Endothelial cell of umbilical vein (primary cell): ENCODE measurements at regions not wholly inside any gene's neighbourhood (a gene's known extent, or its start where the extent isn't known, plus 50 kb on each side); places are given as distances from the start of the nearest gene placed in this dataset.

Experiments used
- BruUV-seq: library from RNA; stranded (reverse); fragments of 400-500 nt; replicated peaks from 2 replicates; lab custom pipeline; 2021; lab: Mats Ljungman, UMichigan
- CTCF ChIA-PET: fragments of 300-600, 350-600 bp; sonication (Branson Sonifier 250); formaldehyde crosslinking; loops from one replicate; lab custom pipeline; 2021; ENCODE audit warnings: antibody characterized with exemption, inconsistent platforms; lab: Charles Lee
- POLR2A ChIA-PET: fragments of 300-600, 350-600 bp; sonication (Branson Sonifier 250); formaldehyde crosslinking; loops from one replicate; lab custom pipeline; 2021; ENCODE audit warnings: antibody characterized with exemption, inconsistent platforms; lab: Charles Lee
- DNase-seq: peaks from one replicate; pipeline ENCODE4 v3.0.0-alpha.2; 2011; ENCODE audit warnings: low read depth, low spot score
- FAIRE-seq: peaks from 2 replicates; lab custom pipeline; 2011; peaks lifted over from hg19 to GRCh38; lab: Jason Lieb, UNC
- H2AFZ ChIP-seq: 2 replicates; pipeline ENCODE4 v1.6.0; 2012; ENCODE audit warnings: low read depth, low read length, control low read depth, inconsistent platforms
- H3K27ac ChIP-seq: 2 replicates; pipeline ENCODE4 v1.5.1; 2011; ENCODE audit warnings: low read depth, mild to moderate bottlenecking, control low read depth, low read length, moderate library complexity; ENCODE audit not compliant: insufficient read depth
- H3K27me3 ChIP-seq, 2 experiments: 2 replicates each; pipeline versions ENCODE4 v1.6.0 to v1.6.1; 2011; ENCODE audit warnings: low read length in 2 of 2, mixed read lengths in 1 of 2; ENCODE audit not compliant: control insufficient read depth in 2 of 2, insufficient read depth in 2 of 2
- H3K36me3 ChIP-seq, 2 experiments: 2 replicates in 1 of 2; 3 replicates in 1 of 2; pipeline ENCODE4 v1.5.1; 2011; ENCODE audit warnings: low read length in 2 of 2, mild to moderate bottlenecking in 1 of 2, moderate library complexity in 1 of 2; ENCODE audit not compliant: control insufficient read depth in 2 of 2, insufficient read depth in 2 of 2; ENCODE audit errors: extremely low read depth in 1 of 2
- H3K4me1 ChIP-seq: 3 replicates; pipeline ENCODE4 v1.5.1; 2011; ENCODE audit warnings: mild to moderate bottlenecking, low read length; ENCODE audit not compliant: control insufficient read depth, insufficient read depth; ENCODE audit errors: extremely low read depth
- H3K4me2 ChIP-seq: 2 replicates; pipeline ENCODE4 v1.6.1; 2011; ENCODE audit warnings: low read length, control low read depth, mixed read lengths; ENCODE audit not compliant: insufficient read depth
- H3K4me3 ChIP-seq, 3 experiments: fragments of 200-600 bp in 1 of 3; sonication (generic), shearing (Covaris generic) in 1 of 3; replicated peaks in 1 of 3; 2 replicates each; pipeline ENCODE4 v1.5.1; 2011 to 2016; ENCODE audit warnings: control low read depth in 3 of 3, low read length in 3 of 3, mild to moderate bottlenecking in 2 of 3, inconsistent platforms in 1 of 3, low read depth in 1 of 3, moderate library complexity in 1 of 3; ENCODE audit not compliant: insufficient read depth in 1 of 3
- H3K79me2 ChIP-seq: 2 replicates; pipeline ENCODE4 v1.6.0; 2012; ENCODE audit warnings: low read length, inconsistent platforms; ENCODE audit not compliant: control insufficient read depth, insufficient read depth
- H3K9ac ChIP-seq: replicated peaks from 2 replicates; pipeline ENCODE3; 2011; ENCODE audit warnings: low read length, control low read depth; ENCODE audit not compliant: insufficient read depth; ENCODE audit errors: extremely low read depth
- H3K9me1 ChIP-seq: replicated peaks from 3 replicates; pipeline ENCODE4 v1.6.0; 2011; ENCODE audit warnings: mild to moderate bottlenecking, low read length; ENCODE audit not compliant: control insufficient read depth, insufficient read depth; ENCODE audit errors: extremely low read depth
- H3K9me3 ChIP-seq: replicated peaks from 2 replicates; pipeline ENCODE4 v1.5.1; 2012; ENCODE audit warnings: low read length, inconsistent platforms; ENCODE audit not compliant: control insufficient read depth, insufficient read depth
- H4K20me1 ChIP-seq: replicated peaks from 2 replicates; pipeline ENCODE3; 2011; ENCODE audit warnings: mild to moderate bottlenecking, low read length; ENCODE audit not compliant: control insufficient read depth, insufficient read depth; ENCODE audit errors: extremely low read depth
- CTCF ChIP-seq, 2 donors: IDR thresholded peaks; 1 replicate in 1 of 2; 2 replicates in 1 of 2; pipeline ENCODE4 v1.5.1; 2011; ENCODE audit warnings: low read length in 2 of 2, mild to moderate bottlenecking in 2 of 2, moderate library complexity in 2 of 2, control low read depth in 1 of 2, inconsistent platforms in 1 of 2, low read depth in 1 of 2; ENCODE audit not compliant: insufficient read depth in 1 of 2; ENCODE audit errors: extremely low read depth in 1 of 2
- EZH2 ChIP-seq: IDR thresholded peaks from 2 replicates; pipeline ENCODE4 v1.6.1; 2012; ENCODE audit warnings: borderline replicate concordance, low read depth, mild to moderate bottlenecking, moderate library complexity, low read length, inconsistent platforms; ENCODE audit not compliant: severe bottlenecking
- FOS ChIP-seq: IDR thresholded peaks from 2 replicates; pipeline ENCODE4 v1.6.1; 2011; ENCODE audit warnings: mild to moderate bottlenecking, low read length, moderate library complexity, borderline replicate concordance; ENCODE audit not compliant: insufficient read depth
- GATA2 ChIP-seq: IDR thresholded peaks from 2 replicates; pipeline ENCODE4 v1.7.0; 2011; ENCODE audit warnings: low read depth, mild to moderate bottlenecking, moderate library complexity, mixed read lengths, low read length; ENCODE audit not compliant: insufficient read length, insufficient read depth
- MAX ChIP-seq: IDR thresholded peaks from 2 replicates; pipeline ENCODE4 v1.6.1; 2011; ENCODE audit not compliant: insufficient read depth, insufficient read length
- MYC ChIP-seq: IDR thresholded peaks from one replicate; pipeline ENCODE4 v1.6.1; 2011; ENCODE audit warnings: mild to moderate bottlenecking, low read depth, low read length
- POLR2A ChIP-seq: IDR thresholded peaks from 2 replicates; pipeline ENCODE4 v1.6.1; 2012; ENCODE audit warnings: low read depth, mild to moderate bottlenecking, control low read depth, low read length
- POLR2AphosphoS5 ChIP-seq: IDR thresholded peaks from 2 replicates; pipeline ENCODE4 v1.6.1; 2012; ENCODE audit warnings: low read depth, mild to moderate bottlenecking, control low read depth, low read length, moderate library complexity; ENCODE audit not compliant: insufficient read depth
- dilution Hi-C: fragments of 300-500 bp; cut with MboI; formaldehyde crosslinking; loops from one replicate; pipeline ENCODE4 v1.15.0; 2019; ENCODE audit warnings: low sequenced_read_pairs; ENCODE audit not compliant: extremely low pct_ligation_motif_present
- intact Hi-C: fragments of 100-400 bp; cut with micrococcal nuclease; formaldehyde crosslinking; loops from one replicate; pipeline ENCODE4 v1.10.0; 2022

GRCh38 chr18:44467718-44468117, 213.0 kb upstream of the SETBP1 start:
- Histone ChIP-seq H3K4me2 (no peak overlapping the region), H3K4me3 (no peak overlapping the region), H3K27me3 (no peaks in the 10 kb centered on the region), H3K4me1 (no peaks in the 10 kb centered on the region), H3K9me1 (no peaks in the 10 kb centered on the region), H3K9me3 (no peaks in the 10 kb centered on the region), H4K20me1 (no peaks in the 10 kb centered on the region), H2AFZ (no peak overlapping the region), H3K36me3 (no peaks in the 10 kb centered on the region), H3K79me2 (no peaks in the 10 kb centered on the region), H3K9ac (no peak overlapping the region), H3K27ac (no peak overlapping the region)
- BruUV-seq: no TSS peak
- intact Hi-C loops: no loop called here
- CTCF ChIA-PET: no interaction called here
- FAIRE-seq: no peak
- no peak for TF ChIP-seq POLR2A
- no peak for TF ChIP-seq MYC
- TF ChIP-seq MAX: no peak
- TF ChIP-seq EZH2: no peak
- TF ChIP-seq CTCF (IDR thresholded peaks at IDR 0.05; ENCODE audit: extremely low read depth in 1 of 2, insufficient read depth in 1 of 2, low read depth in 1 of 2, low read length in 2 of 2): no peak
- TF ChIP-seq GATA2: no peak
- no peak for TF ChIP-seq FOS
- TF ChIP-seq POLR2AphosphoS5: no peak
- dilution Hi-C loops: no loop called here
- no peak for DNase-seq
- POLR2A ChIA-PET: no interaction called here
